Colonic mucosa (tissue), 4 donors: ENCODE measurements at regions not wholly inside any gene's neighbourhood (a gene's known extent, or its start where the extent isn't known, plus 50 kb on each side); places are given as distances from the start of the nearest gene placed in this dataset.

Experiments used
- DNase-seq: peaks from one replicate; pipeline ENCODE4 v3.0.0-alpha.2; 2020
- H3K27ac ChIP-seq: fragments of 200-600 bp; one replicate; pipeline ENCODE4 v1.8.0; 2021
- H3K27me3 ChIP-seq: fragments of 200-600 bp; one replicate; pipeline ENCODE4 v1.8.0; 2021
- H3K36me3 ChIP-seq: fragments of 200-600 bp; one replicate; pipeline ENCODE4 v1.8.0; 2021
- H3K4me1 ChIP-seq: fragments of 200-600 bp; one replicate; pipeline ENCODE4 v1.8.0; 2021; ENCODE audit warnings: mild to moderate bottlenecking
- H3K4me3 ChIP-seq: fragments of 200-600 bp; one replicate; pipeline ENCODE4 v1.8.0; 2021
- H3K9ac ChIP-seq, 2 donors: one replicate each; pipeline ENCODE4 v1.7.0; 2013; ENCODE audit warnings: control low read depth in 2 of 2, low read depth in 2 of 2, low read length in 2 of 2
- H3K9me3 ChIP-seq: fragments of 200-600 bp; one replicate; pipeline ENCODE4 v1.8.0; 2021
- CTCF ChIP-seq: fragments of 200-600 bp; IDR thresholded peaks from one replicate; pipeline ENCODE4 v1.8.0; 2022; ENCODE audit warnings: antibody characterized with exemption, mild to moderate bottlenecking
- intact Hi-C: fragments of 100-400 bp; cut with DNase I; formaldehyde crosslinking; loops from one replicate; pipeline ENCODE4 v1.14.1; 2022
- donor health status: healthy.
- donor health status: DM: no; HTN: no; CAD: no.
- donor health status: DM: no; HTN: no; CAD: no.

GRCh38 chr2:7785700-7786099, 868.5 kb downstream of the RNF144A start:
- Histone ChIP-seq H3K36me3 (no peaks in the 10 kb centered on the region), H3K4me3 (no peak overlapping the region), H3K4me1 (no peaks in the 10 kb centered on the region), H3K27ac (no peak overlapping the region), H3K27me3 (no peaks in the 10 kb centered on the region), H3K9ac (no peak overlapping the region), H3K9me3 (no peaks in the 10 kb centered on the region)
- no peak for DNase-seq
- no peak for TF ChIP-seq CTCF
- intact Hi-C loops = no loop called here

DNA sequence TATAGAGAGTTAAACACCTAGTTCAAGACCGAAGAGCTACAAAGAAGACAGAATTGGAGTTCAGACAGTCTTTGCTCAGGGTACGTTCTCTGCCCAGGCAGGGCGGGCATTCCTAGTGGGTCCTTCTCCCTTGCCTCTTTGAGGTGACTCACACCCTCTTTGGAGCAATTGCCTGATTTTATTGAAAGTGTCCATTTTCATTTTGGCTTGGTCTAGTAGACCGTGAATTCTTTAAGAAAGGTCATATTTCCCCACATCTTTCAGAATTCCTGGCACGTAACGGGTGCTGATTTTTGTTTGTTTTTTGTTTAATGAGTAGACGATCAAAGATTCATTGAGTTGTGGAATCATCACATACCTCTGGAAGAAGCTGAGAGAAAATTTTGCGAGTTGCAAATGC, 871.5 kb downstream of the RNF144A start:
- H3K9me3 ChIP-seq = no peaks in the 10 kb centered on the region
- H3K36me3 ChIP-seq = no peaks in the 10 kb centered on the region
- no peak overlapping the region for H3K4me3 ChIP-seq
- DNase-seq = no peak
- intact Hi-C loops = no loop called here
- H3K9ac ChIP-seq = no peak overlapping the region
- no peaks in the 10 kb centered on the region for H3K27me3 ChIP-seq
- no peaks in the 10 kb centered on the region for H3K4me1 ChIP-seq
- H3K27ac ChIP-seq = no peak overlapping the region
- TF ChIP-seq CTCF = no peak

DNA sequence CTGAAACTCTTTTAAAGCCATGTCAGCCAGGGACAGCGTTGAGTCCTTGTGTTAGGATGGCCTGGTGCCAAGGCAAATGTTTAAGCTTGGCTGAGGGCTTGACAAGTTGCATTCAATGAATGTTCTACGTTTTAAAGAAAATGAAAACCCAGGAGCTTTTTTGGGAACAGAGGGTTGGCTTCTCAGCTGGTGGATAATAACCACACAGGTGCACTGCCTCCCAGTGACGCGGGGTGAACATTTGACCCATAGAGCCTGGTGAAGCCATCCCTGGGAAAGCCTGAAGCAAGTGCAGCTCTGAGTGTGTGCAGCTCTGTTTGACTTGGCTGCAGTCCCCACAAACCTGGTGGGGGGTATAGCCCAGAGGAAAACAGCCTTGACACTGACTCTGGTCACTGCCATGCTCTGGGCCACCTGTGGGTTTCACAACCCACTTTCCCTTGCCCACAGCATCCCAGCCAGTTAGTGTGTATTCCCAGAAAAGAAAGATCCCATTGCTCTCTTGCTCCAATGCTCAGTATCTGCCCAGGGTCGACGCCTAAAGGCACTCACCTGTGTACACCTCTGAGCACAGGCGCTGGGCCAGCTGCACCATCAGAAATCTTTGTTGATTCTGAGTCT, 874.9 kb downstream of the RNF144A start:
- Histone ChIP-seq H3K9ac (no peak overlapping the region), H3K27ac (no peak overlapping the region)
- DNase-seq = no peak

GRCh38 chr2:7795778-7796563, 878.8 kb downstream of the RNF144A start:
- no peak for DNase-seq
- H3K27me3 ChIP-seq = no peaks in the 10 kb centered on the region
- intact Hi-C loops = no loop called here
- no peaks in the 10 kb centered on the region for H3K9me3 ChIP-seq
- no peaks in the 10 kb centered on the region for H3K36me3 ChIP-seq
- H3K9ac ChIP-seq = no peak overlapping the region
- no peak for TF ChIP-seq CTCF
- no peaks in the 10 kb centered on the region for H3K4me1 ChIP-seq
- no peak overlapping the region for H3K4me3 ChIP-seq
- no peak overlapping the region for H3K27ac ChIP-seq

More for the DNA sequence above, 874.9 kb downstream of the RNF144A start:
- H3K9me3 ChIP-seq = no peaks in the 10 kb centered on the region
- no peaks in the 10 kb centered on the region for H3K4me1 ChIP-seq
- H3K36me3 ChIP-seq = no peaks in the 10 kb centered on the region
- intact Hi-C loops = no loop called here
- H3K27me3 ChIP-seq = no peaks in the 10 kb centered on the region
- TF ChIP-seq CTCF = no peak
- no peak overlapping the region for H3K4me3 ChIP-seq

GRCh38 chr2:7800031-7800430, 881.8 kb upstream of the ID2 start:
- TF ChIP-seq CTCF = no peak
- H3K4me3 ChIP-seq = no peak overlapping the region
- H3K27ac ChIP-seq = no peak overlapping the region
- DNase-seq = no peak
- H3K4me1 ChIP-seq = no peaks in the 10 kb centered on the region
- H3K27me3 ChIP-seq = no peaks in the 10 kb centered on the region
- no peak overlapping the region for H3K9ac ChIP-seq
- intact Hi-C loops = no loop called here
- H3K9me3 ChIP-seq = no peaks in the 10 kb centered on the region
- no peaks in the 10 kb centered on the region for H3K36me3 ChIP-seq
